Nephron progenitor cell (in vitro differentiated cells): ENCODE measurements at regions not wholly inside any gene's neighbourhood (a gene's known extent, or its start where the extent isn't known, plus 50 kb on each side); places are given as distances from the start of the nearest gene placed in this dataset.

Experiments
- DNase-seq: peaks from one replicate; pipeline ENCODE4 v3.0.0; 2021
- H3K27ac Mint-ChIP-seq: 2 replicates; pipeline ENCODE4 v1.8.0; 2021; ENCODE audit warnings: mild to moderate bottlenecking, moderate library complexity, mixed read lengths
- H3K27me3 Mint-ChIP-seq: 2 replicates; pipeline ENCODE4 v1.8.0; 2021; ENCODE audit warnings: mild to moderate bottlenecking, low read depth, mixed read lengths; ENCODE audit not compliant: poor library complexity
- H3K36me3 Mint-ChIP-seq: 2 replicates; pipeline ENCODE4 v1.8.0; 2021; ENCODE audit warnings: low read depth, mixed read lengths
- H3K4me1 Mint-ChIP-seq: 2 replicates; pipeline ENCODE4 v1.8.0; 2021; ENCODE audit warnings: mixed read lengths
- H3K4me3 Mint-ChIP-seq: 2 replicates; pipeline ENCODE4 v1.8.0; 2021; ENCODE audit warnings: mild to moderate bottlenecking, moderate library complexity, mixed read lengths
- H3K9me3 Mint-ChIP-seq: 2 replicates; pipeline ENCODE4 v1.8.0; 2021; ENCODE audit warnings: mild to moderate bottlenecking, moderate library complexity, mixed read lengths
- TF ChIP-seq, protein P1 (sequence below): fragments of 200-600 bp; sonication (generic); IDR thresholded peaks from 2 replicates; pipeline ENCODE4 v1.5.0; 2021; ENCODE audit warnings: antibody characterized with exemption

DNA sequence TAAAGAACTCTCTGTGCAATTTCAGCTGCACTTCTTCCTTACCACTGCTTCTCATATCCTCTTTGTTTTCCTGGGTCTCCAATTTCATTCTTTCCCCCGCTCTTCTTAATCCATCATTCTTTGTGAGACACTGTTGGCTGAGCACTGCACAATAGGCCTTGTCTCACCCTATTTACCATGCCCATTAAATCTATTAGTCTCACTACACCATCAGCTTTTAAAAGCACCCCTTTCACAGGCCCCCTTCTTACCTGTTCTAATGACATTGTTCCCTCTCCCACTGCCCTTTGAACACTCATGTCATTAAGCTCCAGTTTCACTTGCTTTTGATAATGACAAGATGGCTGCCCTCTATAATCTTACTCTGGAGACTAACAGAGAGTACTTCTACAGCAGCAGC, 404.1 kb upstream of the ACVR2A start:
- peak overlapping the region; percentile 1 for H3K4me3 Mint-ChIP-seq
- no peak for DNase-seq
- peaks cover 26% of the 10 kb centered on the region for H3K4me1 Mint-ChIP-seq
- peak overlapping the region; percentile 52 for H3K27ac Mint-ChIP-seq
- H3K27me3 Mint-ChIP-seq = no peaks in the 10 kb centered on the region
- H3K9me3 Mint-ChIP-seq = peaks cover 4% of the 10 kb centered on the region
- peaks cover under 1% of the 10 kb centered on the region for H3K36me3 Mint-ChIP-seq
- TF ChIP-seq, protein P1, sequence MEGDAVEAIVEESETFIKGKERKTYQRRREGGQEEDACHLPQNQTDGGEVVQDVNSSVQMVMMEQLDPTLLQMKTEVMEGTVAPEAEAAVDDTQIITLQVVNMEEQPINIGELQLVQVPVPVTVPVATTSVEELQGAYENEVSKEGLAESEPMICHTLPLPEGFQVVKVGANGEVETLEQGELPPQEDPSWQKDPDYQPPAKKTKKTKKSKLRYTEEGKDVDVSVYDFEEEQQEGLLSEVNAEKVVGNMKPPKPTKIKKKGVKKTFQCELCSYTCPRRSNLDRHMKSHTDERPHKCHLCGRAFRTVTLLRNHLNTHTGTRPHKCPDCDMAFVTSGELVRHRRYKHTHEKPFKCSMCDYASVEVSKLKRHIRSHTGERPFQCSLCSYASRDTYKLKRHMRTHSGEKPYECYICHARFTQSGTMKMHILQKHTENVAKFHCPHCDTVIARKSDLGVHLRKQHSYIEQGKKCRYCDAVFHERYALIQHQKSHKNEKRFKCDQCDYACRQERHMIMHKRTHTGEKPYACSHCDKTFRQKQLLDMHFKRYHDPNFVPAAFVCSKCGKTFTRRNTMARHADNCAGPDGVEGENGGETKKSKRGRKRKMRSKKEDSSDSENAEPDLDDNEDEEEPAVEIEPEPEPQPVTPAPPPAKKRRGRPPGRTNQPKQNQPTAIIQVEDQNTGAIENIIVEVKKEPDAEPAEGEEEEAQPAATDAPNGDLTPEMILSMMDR = no peak

DNA sequence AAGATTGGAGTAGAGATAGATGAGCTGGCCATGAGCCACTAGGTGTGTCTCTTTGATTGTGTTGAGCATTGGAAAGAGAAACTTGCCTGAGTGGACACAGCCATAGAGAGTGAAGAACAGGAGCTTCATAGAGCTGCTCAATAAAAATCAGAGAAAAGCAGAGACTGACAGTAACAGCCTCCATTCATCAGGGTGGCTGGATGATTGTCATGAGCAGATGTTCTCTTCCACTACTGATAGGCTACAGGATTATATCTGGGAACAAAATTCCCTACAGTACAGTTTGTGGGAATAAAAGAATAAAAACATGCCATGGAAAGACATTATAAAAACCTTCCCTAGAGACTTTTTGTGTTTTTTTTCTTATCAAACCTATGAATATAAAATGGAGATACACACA, 404.8 kb upstream of the ACVR2A start:
- Mint-ChIP-seq H3K27me3 (no peaks in the 10 kb centered on the region), H3K36me3 (no peaks in the 10 kb centered on the region), H3K27ac (peak overlapping the region; percentile 27), H3K9me3 (no peaks in the 10 kb centered on the region), H3K4me1 (peaks cover 26% of the 10 kb centered on the region), H3K4me3 (no peak overlapping the region)
- DNase-seq = no peak
- TF ChIP-seq, protein P1 = no peak

DNA sequence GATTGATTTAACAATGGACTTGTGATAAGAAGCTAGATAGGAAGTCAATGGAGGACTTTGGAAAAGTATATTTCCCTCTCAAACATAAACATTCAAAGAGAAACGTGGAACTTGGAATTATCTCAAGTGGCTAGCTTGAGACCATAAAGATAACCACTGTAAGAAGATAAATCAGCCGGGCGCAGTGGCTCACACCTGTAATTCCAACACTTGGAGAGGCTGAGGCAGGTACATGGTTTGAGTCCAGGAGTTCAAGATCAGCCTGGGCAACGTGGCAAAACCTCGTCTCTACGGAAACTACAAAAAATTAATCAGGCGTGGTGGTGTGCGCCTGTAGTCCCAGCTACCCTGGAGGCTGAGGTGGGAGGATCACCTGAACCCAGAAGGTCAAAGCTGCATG, 405.9 kb upstream of the ACVR2A start:
- DNase-seq = no peak
- Mint-ChIP-seq H3K27me3 (no peaks in the 10 kb centered on the region), H3K27ac (no peak overlapping the region), H3K4me1 (peaks cover 26% of the 10 kb centered on the region), H3K4me3 (no peak overlapping the region), H3K9me3 (no peaks in the 10 kb centered on the region), H3K36me3 (no peaks in the 10 kb centered on the region)
- TF ChIP-seq, protein P1 = no peak

DNA sequence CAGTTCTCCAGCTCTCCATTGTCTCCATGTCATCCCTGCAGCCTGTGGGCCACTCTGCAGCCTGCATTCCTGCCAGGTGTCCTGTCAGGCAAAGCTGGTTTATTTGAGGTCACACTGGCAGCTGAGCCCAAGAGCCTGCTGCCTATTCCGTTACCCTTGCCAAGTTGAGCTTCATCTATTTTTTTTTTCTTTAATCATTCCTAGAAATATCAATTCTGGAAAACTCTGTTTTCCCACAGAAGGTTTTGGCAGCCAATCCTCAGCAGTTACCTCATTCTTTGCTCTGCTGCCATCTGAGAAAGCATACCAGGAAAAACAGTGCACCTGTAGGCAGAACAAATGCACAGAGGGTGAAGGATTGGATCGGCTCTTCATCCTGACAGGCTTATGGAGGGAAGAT, 411.0 kb upstream of the ACVR2A start:
- DNase-seq = no peak
- H3K27me3 Mint-ChIP-seq = peaks cover 5% of the 10 kb centered on the region
- TF ChIP-seq, protein P1 = no peak
- no peak overlapping the region for H3K4me3 Mint-ChIP-seq
- no peak overlapping the region for H3K27ac Mint-ChIP-seq
- no peaks in the 10 kb centered on the region for H3K9me3 Mint-ChIP-seq
- no peaks in the 10 kb centered on the region for H3K36me3 Mint-ChIP-seq
- peaks cover 6% of the 10 kb centered on the region for H3K4me1 Mint-ChIP-seq

DNA sequence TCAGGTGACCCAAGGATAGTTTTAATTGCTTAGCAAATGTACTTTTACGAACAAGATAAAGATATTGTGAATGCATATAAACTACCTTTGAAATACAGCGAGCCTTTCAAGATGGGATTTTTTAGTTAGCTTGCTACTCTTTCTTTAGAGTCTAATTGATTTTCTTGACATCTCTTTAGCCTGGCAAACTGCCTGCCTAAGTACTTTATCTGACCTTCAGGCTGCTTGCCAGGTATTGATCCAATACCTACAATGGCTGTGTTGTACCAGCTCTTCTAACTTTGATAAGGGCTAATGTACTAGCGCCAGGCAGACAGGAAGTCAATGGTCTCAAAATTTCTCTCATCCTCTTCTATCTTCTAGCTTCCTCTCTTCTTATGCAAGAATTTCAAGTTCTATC, 414.4 kb upstream of the ACVR2A start:
- H3K27me3 Mint-ChIP-seq = peaks cover 5% of the 10 kb centered on the region
- no peaks in the 10 kb centered on the region for H3K4me1 Mint-ChIP-seq
- H3K4me3 Mint-ChIP-seq = no peak overlapping the region
- no peak for DNase-seq
- no peaks in the 10 kb centered on the region for H3K9me3 Mint-ChIP-seq
- TF ChIP-seq, protein P1 = no peak
- no peaks in the 10 kb centered on the region for H3K36me3 Mint-ChIP-seq
- no peak overlapping the region for H3K27ac Mint-ChIP-seq

DNA sequence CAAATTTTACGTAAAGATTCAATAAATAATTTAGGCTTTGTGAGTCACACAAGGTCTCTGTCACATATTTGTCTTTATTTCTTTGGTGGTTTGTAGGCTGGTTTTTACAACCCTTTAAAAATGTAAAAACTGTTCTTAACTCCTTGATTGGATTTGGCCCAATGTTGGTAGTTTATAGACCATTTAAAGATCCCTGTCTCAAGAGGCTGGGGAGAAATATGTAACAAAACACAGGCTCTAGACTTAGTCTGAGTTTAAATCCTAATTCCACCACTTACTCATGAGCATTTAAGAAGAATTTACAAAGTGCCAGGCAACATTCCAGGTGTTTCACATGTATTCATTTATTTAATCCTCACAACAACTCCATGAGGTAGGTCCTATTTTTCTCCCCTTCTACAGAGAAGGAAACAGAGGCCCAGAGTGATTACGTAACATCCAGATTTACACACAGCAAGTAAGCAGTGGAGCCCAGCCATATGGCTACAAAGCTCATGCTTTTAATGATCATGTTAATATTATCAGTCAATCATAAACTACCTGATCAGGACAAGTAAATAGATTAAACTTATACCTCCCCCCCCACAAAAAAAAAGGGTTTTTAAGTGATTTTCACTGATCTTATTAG, 416.6 kb upstream of the ACVR2A start:
- H3K4me3 Mint-ChIP-seq = no peak overlapping the region
- H3K36me3 Mint-ChIP-seq = no peaks in the 10 kb centered on the region
- no peaks in the 10 kb centered on the region for H3K9me3 Mint-ChIP-seq
- H3K4me1 Mint-ChIP-seq = no peaks in the 10 kb centered on the region
- no peak for DNase-seq
- peaks cover 5% of the 10 kb centered on the region for H3K27me3 Mint-ChIP-seq
- H3K27ac Mint-ChIP-seq = no peak overlapping the region
- TF ChIP-seq, protein P1 = no peak
